Omental fat pad (tissue), 3 donors: ENCODE measurements at regions not wholly inside any gene's neighbourhood (a gene's known extent, or its start where the extent isn't known, plus 50 kb on each side); places are given as distances from the start of the nearest gene placed in this dataset.

ENCODE experiments used
- ATAC-seq: fragments of 150-250 bp; one replicate; pipeline ENCODE4 v1.9.1; 2016; ENCODE audit warnings: mild to moderate bottlenecking, moderate library complexity; ENCODE audit not compliant: low FRiP score
- DNase-seq: peaks from one replicate; pipeline ENCODE4 v3.0.0-alpha.2; 2019; ENCODE audit warnings: low spot score
- TF ChIP-seq, protein P1 (sequence below), 3 donors: fragments of 450-650 bp; IDR thresholded peaks; one replicate each; pipeline ENCODE4 v1.5.1; 2016 to 2017; ENCODE audit warnings: antibody characterized with exemption in 3 of 3, mild to moderate bottlenecking in 3 of 3, moderate library complexity in 2 of 3

GRCh38 chr21:14842601-14843000 lies 222.2 kb downstream of the NRIP1 start:
- DNase-seq, result no peak
- TF ChIP-seq, protein P1, sequence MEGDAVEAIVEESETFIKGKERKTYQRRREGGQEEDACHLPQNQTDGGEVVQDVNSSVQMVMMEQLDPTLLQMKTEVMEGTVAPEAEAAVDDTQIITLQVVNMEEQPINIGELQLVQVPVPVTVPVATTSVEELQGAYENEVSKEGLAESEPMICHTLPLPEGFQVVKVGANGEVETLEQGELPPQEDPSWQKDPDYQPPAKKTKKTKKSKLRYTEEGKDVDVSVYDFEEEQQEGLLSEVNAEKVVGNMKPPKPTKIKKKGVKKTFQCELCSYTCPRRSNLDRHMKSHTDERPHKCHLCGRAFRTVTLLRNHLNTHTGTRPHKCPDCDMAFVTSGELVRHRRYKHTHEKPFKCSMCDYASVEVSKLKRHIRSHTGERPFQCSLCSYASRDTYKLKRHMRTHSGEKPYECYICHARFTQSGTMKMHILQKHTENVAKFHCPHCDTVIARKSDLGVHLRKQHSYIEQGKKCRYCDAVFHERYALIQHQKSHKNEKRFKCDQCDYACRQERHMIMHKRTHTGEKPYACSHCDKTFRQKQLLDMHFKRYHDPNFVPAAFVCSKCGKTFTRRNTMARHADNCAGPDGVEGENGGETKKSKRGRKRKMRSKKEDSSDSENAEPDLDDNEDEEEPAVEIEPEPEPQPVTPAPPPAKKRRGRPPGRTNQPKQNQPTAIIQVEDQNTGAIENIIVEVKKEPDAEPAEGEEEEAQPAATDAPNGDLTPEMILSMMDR (IDR thresholded peaks at IDR 0.05), result no peak

DNA sequence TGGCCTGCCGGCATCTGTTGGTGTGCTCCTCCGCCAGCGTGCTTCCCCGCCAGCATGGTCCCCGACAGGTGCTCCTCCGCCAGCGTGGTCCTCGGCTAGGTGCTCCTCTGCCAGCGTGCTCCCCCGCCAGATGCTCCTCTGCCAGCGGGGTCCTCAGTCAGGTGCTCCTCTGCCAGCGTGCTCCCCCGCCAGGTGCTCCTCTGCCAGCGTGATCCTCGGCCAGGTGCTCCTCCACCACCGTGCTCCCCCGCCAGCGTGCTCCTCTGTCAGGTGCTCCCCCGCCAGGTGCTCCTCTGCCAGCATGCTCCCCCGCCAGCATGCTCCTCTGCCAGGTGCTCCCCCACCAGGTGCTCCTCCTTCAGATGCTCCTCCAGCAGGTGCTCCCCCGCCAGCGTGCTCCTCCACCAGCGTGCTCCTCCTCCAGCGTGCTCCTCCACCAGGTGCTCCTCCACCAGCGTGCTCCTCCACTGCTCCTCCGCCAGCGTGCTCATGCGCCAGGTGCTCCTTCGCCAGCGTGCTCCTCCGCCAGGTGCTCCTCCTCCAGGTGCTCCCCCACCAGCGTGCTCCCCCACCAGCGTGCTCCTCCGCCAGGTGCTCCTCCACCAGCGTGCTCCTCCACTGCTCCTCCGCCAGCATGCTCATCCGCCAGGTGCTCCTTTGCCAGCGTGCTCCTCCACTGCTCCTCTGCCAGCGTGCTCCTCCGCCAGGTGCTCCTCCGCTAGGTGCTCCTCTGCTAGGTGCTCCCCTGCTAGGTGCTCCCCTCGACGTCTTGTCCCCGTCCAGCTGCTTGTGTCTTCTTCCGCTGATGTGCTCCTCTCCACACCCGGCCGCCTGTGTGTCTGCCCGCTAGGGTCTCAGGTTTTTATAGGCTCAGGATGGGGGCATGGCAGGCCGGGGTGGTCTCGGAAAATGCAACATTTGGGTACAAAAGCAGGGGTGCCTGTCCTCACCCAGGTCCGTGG lies 223.0 kb downstream of the NRIP1 start:
- no peak for DNase-seq
- ATAC-seq, result no peak
- TF ChIP-seq, protein P1 (IDR thresholded peaks at IDR 0.05), result no peak

More at GRCh38 chr21:14842601-14843000, 222.2 kb downstream of the NRIP1 start:
- no peak for ATAC-seq

- TF ChIP-seq, protein P1 (IDR thresholded peaks at IDR 0.05), result no peak
- DNase-seq, result no peak
- no peak for ATAC-seq
These were observed 226.4 kb downstream of the NRIP1 start for GRCh38 chr21:14838400-14838799.

GRCh38 chr21:14836950-14837349 lies 227.8 kb downstream of the NRIP1 start:
- DNase-seq, result no peak
- TF ChIP-seq, protein P1 (IDR thresholded peaks at IDR 0.05), result no peak

DNA sequence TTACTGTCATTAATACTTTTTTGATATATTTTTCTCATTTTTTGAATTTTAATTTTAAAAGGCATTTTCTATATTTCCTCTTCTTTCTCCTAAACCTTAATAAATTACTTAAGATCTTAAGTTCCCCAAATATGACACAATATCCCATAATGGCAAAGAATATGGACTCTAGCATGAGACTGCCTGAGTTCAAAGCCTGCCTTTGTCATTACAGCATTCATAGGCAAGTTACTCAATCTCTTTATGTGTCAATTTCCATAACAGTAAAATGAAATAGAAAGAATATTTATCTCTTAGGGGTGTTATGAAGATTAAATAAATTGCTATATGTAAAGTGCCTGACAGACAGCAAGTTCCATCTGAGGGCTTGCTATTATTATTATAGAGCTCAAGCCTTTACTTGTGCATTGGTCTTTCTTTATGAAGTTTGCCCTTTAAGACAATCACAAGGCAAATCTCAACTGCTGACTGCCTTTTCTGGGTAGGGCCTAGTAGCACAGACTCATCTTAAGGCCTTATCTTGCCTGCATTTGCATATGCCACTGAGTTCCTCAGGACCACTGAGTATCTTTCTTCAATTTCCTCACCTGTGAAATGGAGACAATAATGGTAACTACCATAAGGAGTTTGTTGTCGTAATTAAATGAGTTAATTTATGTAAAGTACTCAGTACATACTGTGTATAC lies 231.0 kb downstream of the NRIP1 start:
- ATAC-seq (no peak), DNase-seq (no peak)
- TF ChIP-seq, protein P1 (IDR thresholded peaks at IDR 0.05), result no peak

More at GRCh38 chr21:14836950-14837349, 227.8 kb downstream of the NRIP1 start:
- no peak for ATAC-seq

DNA sequence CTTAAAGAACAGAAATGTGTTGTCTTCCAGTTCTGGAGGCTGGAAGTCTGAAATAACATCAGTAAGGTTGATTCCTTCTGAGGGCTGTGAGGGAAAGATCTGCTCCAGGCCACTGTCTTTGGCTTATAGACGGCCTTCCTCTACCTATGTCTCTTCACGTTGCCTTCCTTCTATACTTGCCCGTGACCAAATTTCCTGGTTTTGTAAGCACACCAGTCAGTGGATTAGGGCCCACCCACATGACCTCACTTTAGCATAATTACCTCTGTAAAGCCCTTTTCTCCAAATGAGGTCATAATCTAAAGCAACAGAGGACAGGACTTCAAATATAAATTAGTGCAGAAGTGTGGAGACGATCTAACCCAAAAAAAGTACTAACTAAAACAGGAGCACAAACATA lies 231.6 kb downstream of the NRIP1 start:
- DNase-seq (no peak), ATAC-seq (no peak)
- TF ChIP-seq, protein P1 (IDR thresholded peaks at IDR 0.05), result no peak
